ENCODE measurements at regions not wholly inside any gene's neighbourhood (a gene's known extent, or its start where the extent isn't known, plus 50 kb on each side); places are given as distances from the start of the nearest gene placed in this dataset.

DNA sequence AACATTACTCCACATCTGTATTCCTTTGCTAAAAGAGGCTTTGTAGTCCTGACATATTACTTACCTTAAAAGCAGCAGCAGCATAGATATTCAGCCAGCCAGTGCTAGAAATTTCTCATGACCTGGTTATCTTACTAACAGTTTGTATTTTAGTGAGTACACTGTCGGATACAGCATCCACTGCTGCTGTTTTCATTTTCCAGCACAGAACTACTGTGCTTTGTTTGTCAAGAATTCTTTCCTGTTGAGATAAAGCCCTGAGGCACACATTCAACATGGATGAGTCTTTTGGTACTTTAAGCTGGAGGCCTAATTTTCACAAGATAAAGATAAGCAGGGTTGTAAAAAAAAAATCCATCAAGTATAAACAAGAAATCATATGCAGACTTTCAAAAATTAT lies 311.2 kb upstream of the OPRM1 start:
- H3K27me3 ChIP-seq (ENCODE audit: control insufficient read depth in 4 of 4, insufficient read depth in 4 of 4, low read length in 3 of 4), result no peaks in the 10 kb centered on the region
- H3K4me1 ChIP-seq (ENCODE audit: control insufficient read depth in 4 of 4, insufficient read depth in 4 of 4, low read length in 3 of 4), result no peaks in the 10 kb centered on the region
- H3K36me3 ChIP-seq (ENCODE audit: control insufficient read depth in 4 of 4, insufficient read depth in 3 of 4, low read depth in 1 of 4, low read length in 3 of 4), result no peaks in the 10 kb centered on the region
- WGBS, result 30% methylated on average over 1 of the region's 1 CpG
- H3K9ac ChIP-seq (ENCODE audit: low read depth in 1 of 2, low read length in 2 of 2), result no peak overlapping the region
- DNase-seq (ENCODE audit: low spot score), result no peak
- no peak overlapping the region for H3K4me3 ChIP-seq (ENCODE audit: low read depth in 1 of 3, low read length in 3 of 3)
- H3K27ac ChIP-seq (ENCODE audit: low read depth in 1 of 2, low read length in 2 of 2), result no peak overlapping the region
- no peak for TF ChIP-seq ATF3 (IDR thresholded peaks at IDR 0.05)
- H3K9me3 ChIP-seq (ENCODE audit: control insufficient read depth in 4 of 4, low read length in 3 of 4), result no peaks in the 10 kb centered on the region

GRCh38 chr6:153725456-153725855 lies 313.6 kb upstream of the OPRM1 start:
- Histone ChIP-seq H3K9me3 (ENCODE audit: control insufficient read depth in 4 of 4, low read length in 3 of 4) (no peaks in the 10 kb centered on the region), H3K9ac (ENCODE audit: low read depth in 1 of 2, low read length in 2 of 2) (no peak overlapping the region), H3K27me3 (ENCODE audit: control insufficient read depth in 4 of 4, insufficient read depth in 4 of 4, low read length in 3 of 4) (no peaks in the 10 kb centered on the region), H3K36me3 (ENCODE audit: control insufficient read depth in 4 of 4, insufficient read depth in 3 of 4, low read depth in 1 of 4, low read length in 3 of 4) (no peaks in the 10 kb centered on the region), H3K4me3 (ENCODE audit: low read depth in 1 of 3, low read length in 3 of 3) (no peak overlapping the region), H3K4me1 (ENCODE audit: control insufficient read depth in 4 of 4, insufficient read depth in 4 of 4, low read length in 3 of 4) (no peaks in the 10 kb centered on the region), H3K27ac (ENCODE audit: low read depth in 1 of 2, low read length in 2 of 2) (no peak overlapping the region)
- WGBS, result 38% methylated on average over 3 of the region's 3 CpGs
- TF ChIP-seq MAX (IDR thresholded peaks at IDR 0.05) (no peak), YY1 (IDR thresholded peaks at IDR 0.05) (no peak), JUND (IDR thresholded peaks at IDR 0.05) (no peak), EGR1 (IDR thresholded peaks at IDR 0.05; ENCODE audit: low read depth in 2 of 2) (no peak), SP1 (IDR thresholded peaks at IDR 0.05) (no peak)
- TF ChIP-seq, protein P1, sequence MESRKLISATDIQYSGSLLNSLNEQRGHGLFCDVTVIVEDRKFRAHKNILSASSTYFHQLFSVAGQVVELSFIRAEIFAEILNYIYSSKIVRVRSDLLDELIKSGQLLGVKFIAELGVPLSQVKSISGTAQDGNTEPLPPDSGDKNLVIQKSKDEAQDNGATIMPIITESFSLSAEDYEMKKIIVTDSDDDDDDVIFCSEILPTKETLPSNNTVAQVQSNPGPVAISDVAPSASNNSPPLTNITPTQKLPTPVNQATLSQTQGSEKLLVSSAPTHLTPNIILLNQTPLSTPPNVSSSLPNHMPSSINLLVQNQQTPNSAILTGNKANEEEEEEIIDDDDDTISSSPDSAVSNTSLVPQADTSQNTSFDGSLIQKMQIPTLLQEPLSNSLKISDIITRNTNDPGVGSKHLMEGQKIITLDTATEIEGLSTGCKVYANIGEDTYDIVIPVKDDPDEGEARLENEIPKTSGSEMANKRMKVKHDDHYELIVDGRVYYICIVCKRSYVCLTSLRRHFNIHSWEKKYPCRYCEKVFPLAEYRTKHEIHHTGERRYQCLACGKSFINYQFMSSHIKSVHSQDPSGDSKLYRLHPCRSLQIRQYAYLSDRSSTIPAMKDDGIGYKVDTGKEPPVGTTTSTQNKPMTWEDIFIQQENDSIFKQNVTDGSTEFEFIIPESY (IDR thresholded peaks at IDR 0.05), result no peak
- no peak for DNase-seq (ENCODE audit: low spot score)

GRCh38 chr6:153720732-153721131 lies 318.3 kb upstream of the OPRM1 start:
- H3K36me3 ChIP-seq (ENCODE audit: control insufficient read depth in 4 of 4, insufficient read depth in 3 of 4, low read depth in 1 of 4, low read length in 3 of 4), result no peaks in the 10 kb centered on the region
- no peaks in the 10 kb centered on the region for H3K27me3 ChIP-seq (ENCODE audit: control insufficient read depth in 4 of 4, insufficient read depth in 4 of 4, low read length in 3 of 4)
- H3K27ac ChIP-seq (ENCODE audit: low read depth in 1 of 2, low read length in 2 of 2), result no peak overlapping the region
- no peak for DNase-seq (ENCODE audit: low spot score)
- TF ChIP-seq EGR1 (IDR thresholded peaks at IDR 0.05; ENCODE audit: low read depth in 2 of 2), result no peak
- no peak for TF ChIP-seq SP1 (IDR thresholded peaks at IDR 0.05)
- no peak for TF ChIP-seq RXRA (IDR thresholded peaks at IDR 0.05)
- no peak for TF ChIP-seq FOXA1 (IDR thresholded peaks at IDR 0.05)
- TF ChIP-seq, protein P2, sequence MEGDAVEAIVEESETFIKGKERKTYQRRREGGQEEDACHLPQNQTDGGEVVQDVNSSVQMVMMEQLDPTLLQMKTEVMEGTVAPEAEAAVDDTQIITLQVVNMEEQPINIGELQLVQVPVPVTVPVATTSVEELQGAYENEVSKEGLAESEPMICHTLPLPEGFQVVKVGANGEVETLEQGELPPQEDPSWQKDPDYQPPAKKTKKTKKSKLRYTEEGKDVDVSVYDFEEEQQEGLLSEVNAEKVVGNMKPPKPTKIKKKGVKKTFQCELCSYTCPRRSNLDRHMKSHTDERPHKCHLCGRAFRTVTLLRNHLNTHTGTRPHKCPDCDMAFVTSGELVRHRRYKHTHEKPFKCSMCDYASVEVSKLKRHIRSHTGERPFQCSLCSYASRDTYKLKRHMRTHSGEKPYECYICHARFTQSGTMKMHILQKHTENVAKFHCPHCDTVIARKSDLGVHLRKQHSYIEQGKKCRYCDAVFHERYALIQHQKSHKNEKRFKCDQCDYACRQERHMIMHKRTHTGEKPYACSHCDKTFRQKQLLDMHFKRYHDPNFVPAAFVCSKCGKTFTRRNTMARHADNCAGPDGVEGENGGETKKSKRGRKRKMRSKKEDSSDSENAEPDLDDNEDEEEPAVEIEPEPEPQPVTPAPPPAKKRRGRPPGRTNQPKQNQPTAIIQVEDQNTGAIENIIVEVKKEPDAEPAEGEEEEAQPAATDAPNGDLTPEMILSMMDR (IDR thresholded peaks at IDR 0.05; ENCODE audit: low read depth, low read length, missing input control), result no peak
- TF ChIP-seq MAX (IDR thresholded peaks at IDR 0.05), result no peak
- TF ChIP-seq JUND (IDR thresholded peaks at IDR 0.05), result no peak
- TF ChIP-seq, protein P1 (IDR thresholded peaks at IDR 0.05), result no peak
- TF ChIP-seq REST (IDR thresholded peaks at IDR 0.05), result no peak
- TF ChIP-seq ATF3 (IDR thresholded peaks at IDR 0.05), result no peak
- TF ChIP-seq RAD21 (IDR thresholded peaks at IDR 0.05), result no peak
- no peak for TF ChIP-seq GABPA (IDR thresholded peaks at IDR 0.05 in 1 of 2, conservative IDR thresholded peaks at IDR 0.05 in 1 of 2)
- no peak for TF ChIP-seq HNF4A (conservative IDR thresholded peaks at IDR 0.05)
- no peak for TF ChIP-seq NR2F2 (IDR thresholded peaks at IDR 0.05)
- no peak for TF ChIP-seq HNF4G (IDR thresholded peaks at IDR 0.05)
- TF ChIP-seq TAF1 (conservative IDR thresholded peaks at IDR 0.05), result no peak
- no peaks in the 10 kb centered on the region for H3K4me1 ChIP-seq (ENCODE audit: control insufficient read depth in 4 of 4, insufficient read depth in 4 of 4, low read length in 3 of 4)
- H3K9ac ChIP-seq (ENCODE audit: low read depth in 1 of 2, low read length in 2 of 2), result no peak overlapping the region
- no peaks in the 10 kb centered on the region for H3K9me3 ChIP-seq (ENCODE audit: control insufficient read depth in 4 of 4, low read length in 3 of 4)
- H3K4me3 ChIP-seq (ENCODE audit: low read depth in 1 of 3, low read length in 3 of 3), result no peak overlapping the region
